ENCODE measurements at regions not wholly inside any gene's neighbourhood (a gene's known extent, or its start where the extent isn't known, plus 50 kb on each side); places are given as distances from the start of the nearest gene placed in this dataset.

GRCh38 chr7:142503036-142503435, 245.2 kb upstream of the PRSS58 start:
- TF ChIP-seq ATF3 (CRISPR knock-in tag; conservative IDR thresholded peaks at IDR 0.05), result no peak
- no peak for TF ChIP-seq CTCF (IDR thresholded peaks at IDR 0.05)
- TF ChIP-seq NR1H2 (CRISPR knock-in tag; IDR thresholded peaks at IDR 0.05), result no peak
- TF ChIP-seq CBFB (CRISPR knock-in tag; IDR thresholded peaks at IDR 0.05; ENCODE audit: low read depth), result no peak
- no peak for TF ChIP-seq USF2 (CRISPR knock-in tag; IDR thresholded peaks at IDR 0.05)
- TF ChIP-seq TEAD1 (CRISPR knock-in tag; IDR thresholded peaks at IDR 0.05), result no peak
- TF ChIP-seq ATF2 (CRISPR knock-in tag; IDR thresholded peaks at IDR 0.05; ENCODE audit: borderline replicate concordance, low read depth), result no peak
- no peak for TF ChIP-seq MAX (CRISPR knock-in tag; IDR thresholded peaks at IDR 0.05)
- no peak for TF ChIP-seq ZNF512 (CRISPR knock-in tag; IDR thresholded peaks at IDR 0.05; ENCODE audit: borderline replicate concordance)
- no peak for TF ChIP-seq ZNF281 (CRISPR knock-in tag; IDR thresholded peaks at IDR 0.05)
- TF ChIP-seq SMAD4 (CRISPR knock-in tag; IDR thresholded peaks at IDR 0.05), result no peak
- no peak for TF ChIP-seq GRHL2 (CRISPR knock-in tag; IDR thresholded peaks at IDR 0.05; ENCODE audit: insufficient replicate concordance, severe bottlenecking)
- TF ChIP-seq MLX (CRISPR knock-in tag; IDR thresholded peaks at IDR 0.05), result no peak
- no peak for TF ChIP-seq TP53 (CRISPR knock-in tag; IDR thresholded peaks at IDR 0.05)
